Panc1 (cell line): ENCODE measurements at regions not wholly inside any gene's neighbourhood (a gene's known extent, or its start where the extent isn't known, plus 50 kb on each side); places are given as distances from the start of the nearest gene placed in this dataset.

Experiments
- ATAC-seq: fragments of 200-7000 bp; cut with Tn5 transposase; 2 replicates; pipeline ENCODE4 v1.9.1; 2020; ENCODE audit warnings: mild to moderate bottlenecking, moderate library complexity
- BruUV-seq: library from RNA; stranded (reverse); fragments of 400-500 nt; replicated peaks from 2 replicates; lab custom pipeline; 2021; lab: Mats Ljungman, UMichigan
- CTCF ChIA-PET: fragments of 300-600 bp; sonication (Branson Sonifier 250); formaldehyde crosslinking; loops from one replicate; lab custom pipeline; 2022; ENCODE audit warnings: antibody characterized with exemption; lab: Charles Lee
- POLR2A ChIA-PET: fragments of 300-600 bp; sonication (Branson Sonifier 250); formaldehyde crosslinking; loops from one replicate; lab custom pipeline; 2022; ENCODE audit warnings: antibody characterized with exemption; lab: Charles Lee
- DNase-seq: peaks from one replicate; pipeline ENCODE4 v3.0.0-alpha.2; 2010; ENCODE audit warnings: low read depth, low spot score
- H3K27ac ChIP-seq: 2 replicates; pipeline ENCODE4 v1.5.1; 2011; ENCODE audit warnings: mild to moderate bottlenecking, low read length, inconsistent platforms
- H3K27me3 ChIP-seq: fragments of 200-500 bp; sonication (Bioruptor generic); 2 replicates; pipeline ENCODE4 v1.6.0; 2014; ENCODE audit warnings: low read length, inconsistent platforms; ENCODE audit not compliant: control insufficient read depth, insufficient read depth
- H3K36me3 ChIP-seq: fragments of 200-500 bp; sonication (Bioruptor generic); 2 replicates; pipeline ENCODE4 v1.5.1; 2014; ENCODE audit warnings: inconsistent platforms, mild to moderate bottlenecking, low read length, moderate library complexity; ENCODE audit not compliant: control insufficient read depth, insufficient read depth
- H3K4me1 ChIP-seq: 2 replicates; pipeline ENCODE4 v1.5.1; 2011; ENCODE audit warnings: inconsistent platforms, mild to moderate bottlenecking, low read length, moderate library complexity; ENCODE audit not compliant: control insufficient read depth, insufficient read depth
- H3K4me3 ChIP-seq, 2 experiments: 2 replicates each; pipeline ENCODE4 v1.5.1; 2011 to 2012; ENCODE audit warnings: low read depth in 2 of 2, low read length in 2 of 2, mild to moderate bottlenecking in 2 of 2, inconsistent platforms in 1 of 2, moderate library complexity in 1 of 2
- H3K9me3 ChIP-seq: fragments of 200-500 bp; sonication (Bioruptor generic); 2 replicates; pipeline ENCODE4 v1.5.1; 2014; ENCODE audit warnings: low read depth, mild to moderate bottlenecking, inconsistent platforms, low read length, moderate library complexity; ENCODE audit not compliant: control insufficient read depth, insufficient read depth
- CTCF ChIP-seq: fragments of 450-650 bp; IDR thresholded peaks from 2 replicates; pipeline ENCODE4 v1.5.1; 2017; ENCODE audit warnings: mild to moderate bottlenecking
- POLR2AphosphoS5 ChIP-seq: IDR thresholded peaks from 2 replicates; pipeline ENCODE4 v1.6.1; 2012; ENCODE audit warnings: mild to moderate bottlenecking, low read depth, low read length, moderate library complexity
- REST ChIP-seq, 2 experiments: IDR thresholded peaks; 2 replicates each; pipeline ENCODE4 v1.6.1; 2011 to 2012; ENCODE audit warnings: low read depth in 2 of 2, control low read depth in 1 of 2, low read length in 1 of 2, mild to moderate bottlenecking in 1 of 2, moderate library complexity in 1 of 2; ENCODE audit not compliant: insufficient read depth in 1 of 2
- SIN3A ChIP-seq: IDR thresholded peaks from 2 replicates; pipeline ENCODE4 v1.6.1; 2012; ENCODE audit warnings: low read depth, mild to moderate bottlenecking, low read length, moderate library complexity, borderline replicate concordance; ENCODE audit not compliant: insufficient read depth
- TCF7L2 ChIP-seq: IDR thresholded peaks from 2 replicates; pipeline ENCODE4 v1.6.1; 2011; ENCODE audit warnings: mild to moderate bottlenecking, low read depth, low read length, inconsistent platforms
- in situ Hi-C: cut with HindIII; loops from 2 replicates; pipeline ENCODE4 v1.10.0; 2016; ENCODE audit warnings: low sequenced_read_pairs, low pct_unique_long_range_greater_than_20kb
- intact Hi-C: fragments of 100-400 bp; cut with micrococcal nuclease; formaldehyde crosslinking; loops from one replicate; pipeline ENCODE4 v1.10.0; 2022; ENCODE audit not compliant: unreplicated experiment

GRCh38 chr5:2137444-2138050 lies 254.8 kb upstream of the IRX4 start:
- BruUV-seq = no TSS peak
- ChIA-PET CTCF (no interaction called here), POLR2A (no interaction called here)
- in situ Hi-C loops = no loop called here
- no peaks in the 10 kb centered on the region for H3K9me3 ChIP-seq
- DNase-seq (no peak), ATAC-seq (no peak)
- TF ChIP-seq TCF7L2 (no peak), REST (IDR thresholded peaks at IDR 0.05; ENCODE audit: insufficient read depth in 1 of 2, low read depth in 2 of 2, low read length in 1 of 2) (no peak), POLR2AphosphoS5 (no peak), SIN3A (no peak), CTCF (no peak)
- H3K36me3 ChIP-seq = no peaks in the 10 kb centered on the region
- intact Hi-C loops = no loop called here
- H3K27me3 ChIP-seq = no peaks in the 10 kb centered on the region; the same call in 1 of the 2 replicates
- H3K4me1 ChIP-seq = no peaks in the 10 kb centered on the region
- H3K4me3 ChIP-seq = no peak overlapping the region
- H3K27ac ChIP-seq = no peak overlapping the region

GRCh38 chr5:2136728-2137333 lies 254.1 kb upstream of the IRX4 start:
- ChIA-PET CTCF (no interaction called here), POLR2A (no interaction called here)
- no peaks in the 10 kb centered on the region for H3K36me3 ChIP-seq
- no peak for ATAC-seq
- intact Hi-C loops = no loop called here
- TF ChIP-seq TCF7L2 = no peak
- no peak for TF ChIP-seq REST (IDR thresholded peaks at IDR 0.05; ENCODE audit: insufficient read depth in 1 of 2, low read depth in 2 of 2, low read length in 1 of 2)
- no peak for TF ChIP-seq CTCF
- no peak for TF ChIP-seq POLR2AphosphoS5
- no peak for TF ChIP-seq SIN3A
- BruUV-seq = no TSS peak
- no peaks in the 10 kb centered on the region for H3K4me1 ChIP-seq
- H3K27me3 ChIP-seq = no peaks in the 10 kb centered on the region; the same call in 1 of the 2 replicates
- DNase-seq = no peak
- in situ Hi-C loops = no loop called here
- H3K9me3 ChIP-seq = no peaks in the 10 kb centered on the region
- H3K27ac ChIP-seq = no peak overlapping the region
- H3K4me3 ChIP-seq = no peak overlapping the region
